ENCODE measurements at regions not wholly inside any gene's neighbourhood (a gene's known extent, or its start where the extent isn't known, plus 50 kb on each side); places are given as distances from the start of the nearest gene placed in this dataset.

DNA sequence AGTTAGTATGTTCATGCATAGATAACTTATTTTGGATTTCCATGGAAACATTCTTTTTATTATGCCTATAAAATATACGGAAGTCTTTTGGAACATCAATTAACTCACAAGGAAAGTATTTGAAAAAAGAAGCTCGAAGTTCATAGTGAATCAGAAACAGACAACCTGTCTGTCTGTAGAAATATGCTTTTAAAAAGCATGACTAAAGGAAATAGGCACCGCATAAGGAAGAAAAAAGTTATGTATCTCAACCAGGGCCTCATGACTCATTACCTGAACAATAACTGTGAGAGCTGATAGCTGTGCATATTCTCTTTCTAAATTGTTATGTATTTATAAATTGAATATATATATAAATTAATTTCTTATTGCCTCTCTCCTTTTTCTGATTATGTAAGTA, 324.1 kb downstream of the TLL1 start:
- Histone ChIP-seq H3K4me1 (ENCODE audit: control insufficient read depth in 2 of 2, insufficient read depth in 2 of 2, low read length in 2 of 2) (no peaks in the 10 kb centered on the region), H3K9ac (ENCODE audit: low read length) (no peak overlapping the region), H3K9me3 (ENCODE audit: control extremely low read depth in 1 of 3, control insufficient read depth in 2 of 3, insufficient read depth in 1 of 3, low read length in 2 of 3) (peaks cover 0 to 6% (median 0%) of the 10 kb centered on the region in 3 donors), H3K27me3 (replicated peaks in 1 of 4; ENCODE audit: control extremely low read depth in 1 of 4, control insufficient read depth in 3 of 4, insufficient read depth in 4 of 4, low read length in 3 of 4) (no peaks in the 10 kb centered on the region), H2AFZ (ENCODE audit: insufficient read depth, low read depth, low read length, poor library complexity, severe bottlenecking) (no peak overlapping the region), H3K4me2 (replicated peaks; ENCODE audit: low read depth, low read length, poor library complexity, severe bottlenecking) (no peak overlapping the region), H3K4me3 (ENCODE audit: control extremely low read depth in 1 of 5, extremely low read depth in 1 of 5, insufficient read depth in 1 of 5, low read depth in 2 of 5, low read length in 4 of 5) (no peak overlapping the region), H4K20me1 (ENCODE audit: control insufficient read depth, insufficient read depth, low read length, poor library complexity, severe bottlenecking) (no peaks in the 10 kb centered on the region), H3K27ac (ENCODE audit: low read length in 2 of 2) (no peak overlapping the region), H3K36me3 (replicated peaks in 1 of 2; ENCODE audit: control extremely low read depth in 1 of 2, control insufficient read depth in 1 of 2, extremely low read depth in 1 of 2, insufficient read depth in 2 of 2, low read length in 1 of 2) (no peaks in the 10 kb centered on the region), H3K79me2 (ENCODE audit: control insufficient read depth, insufficient read depth, low read length) (no peaks in the 10 kb centered on the region)
- Mint-ChIP-seq H3K4me1 (no peaks in the 10 kb centered on the region), H3K4me3 (no peak overlapping the region), H3K9me3 (ENCODE audit: insufficient read depth) (no peaks in the 10 kb centered on the region), H3K27ac (no peak overlapping the region), H3K27me3 (no peaks in the 10 kb centered on the region)
- ATAC-seq (ENCODE audit: low read depth) (no peak), DNase-seq (no peak)
- intact Hi-C loops (cut with micrococcal nuclease) = no loop called here
- ChIA-PET CTCF (no interaction called here), POLR2A (no interaction called here)
- no CpG with 5 or more reads among the region's 3 CpGs for WGBS (ENCODE audit: insufficient coverage)
- TF ChIP-seq CTCF (IDR thresholded peaks at IDR 0.05) = no peak
- no peak for TF ChIP-seq EZH2 (IDR thresholded peaks at IDR 0.05; ENCODE audit: borderline replicate concordance, insufficient read depth, low read depth, low read length, poor library complexity, severe bottlenecking)

GRCh38 chr4:166198041-166198440, 325.0 kb downstream of the TLL1 start:
- TF ChIP-seq EZH2 (IDR thresholded peaks at IDR 0.05; ENCODE audit: borderline replicate concordance, insufficient read depth, low read depth, low read length, poor library complexity, severe bottlenecking) (no peak), CTCF (IDR thresholded peaks at IDR 0.05) (no peak)
- H3K27me3 ChIP-seq (replicated peaks in 1 of 4; ENCODE audit: control extremely low read depth in 1 of 4, control insufficient read depth in 3 of 4, insufficient read depth in 4 of 4, low read length in 3 of 4) = no peaks in the 10 kb centered on the region
- H3K9ac ChIP-seq (ENCODE audit: low read length) = no peak overlapping the region
- H3K9me3 ChIP-seq (ENCODE audit: control extremely low read depth in 1 of 3, control insufficient read depth in 2 of 3, insufficient read depth in 1 of 3, low read length in 2 of 3) = peaks cover 0 to 6% (median 0%) of the 10 kb centered on the region in 3 donors
- Mint-ChIP-seq H3K9me3 (ENCODE audit: insufficient read depth) (no peaks in the 10 kb centered on the region), H3K4me3 (no peak overlapping the region), H3K4me1 (no peaks in the 10 kb centered on the region), H3K27me3 (no peaks in the 10 kb centered on the region), H3K27ac (no peak overlapping the region)
- H3K4me3 ChIP-seq (ENCODE audit: control extremely low read depth in 1 of 5, extremely low read depth in 1 of 5, insufficient read depth in 1 of 5, low read depth in 2 of 5, low read length in 4 of 5) = no peak overlapping the region
- ChIA-PET CTCF (no interaction called here), POLR2A (no interaction called here)
- DNase-seq = no peak
- H3K4me2 ChIP-seq (replicated peaks; ENCODE audit: low read depth, low read length, poor library complexity, severe bottlenecking) = no peak overlapping the region
- WGBS (ENCODE audit: insufficient coverage) = 84% methylated on average over 6 of the region's 6 CpGs
- no peak overlapping the region for H2AFZ ChIP-seq (ENCODE audit: insufficient read depth, low read depth, low read length, poor library complexity, severe bottlenecking)
- intact Hi-C loops (cut with micrococcal nuclease) = no loop called here
- H3K27ac ChIP-seq (ENCODE audit: low read length in 2 of 2) = no peak overlapping the region
- H3K4me1 ChIP-seq (ENCODE audit: control insufficient read depth in 2 of 2, insufficient read depth in 2 of 2, low read length in 2 of 2) = no peaks in the 10 kb centered on the region
- no peaks in the 10 kb centered on the region for H4K20me1 ChIP-seq (ENCODE audit: control insufficient read depth, insufficient read depth, low read length, poor library complexity, severe bottlenecking)
- ATAC-seq (ENCODE audit: low read depth) = no peak
- H3K36me3 ChIP-seq (replicated peaks in 1 of 2; ENCODE audit: control extremely low read depth in 1 of 2, control insufficient read depth in 1 of 2, extremely low read depth in 1 of 2, insufficient read depth in 2 of 2, low read length in 1 of 2) = no peaks in the 10 kb centered on the region
- H3K79me2 ChIP-seq (ENCODE audit: control insufficient read depth, insufficient read depth, low read length) = no peaks in the 10 kb centered on the region
